HG02973 (cell line): ENCODE measurements at regions not wholly inside any gene's neighbourhood (a gene's known extent, or its start where the extent isn't known, plus 50 kb on each side); places are given as distances from the start of the nearest gene placed in this dataset.
"Not testable (repeated sequence)": the region's sequence is repeated elsewhere in the genome, so short reads cannot be mapped to it uniquely, and the experiment has no call there.

Source experiments
- ATAC-seq: cut with Tn5 transposase; IDR thresholded peaks from one replicate; pipeline ENCODE4 v1.9.1; 2021; ENCODE audit warnings: moderate library complexity; ENCODE audit not compliant: unreplicated experiment

GRCh38 chr3:17915341-17915740, 172.9 kb upstream of the TBC1D5 start:
- no peak for ATAC-seq

- ATAC-seq: no peak
Measured at GRCh38 chr3:17913359-17913758, 170.9 kb upstream of the TBC1D5 start.

GRCh38 chr3:17911986-17912760, 169.7 kb upstream of the TBC1D5 start:
- no peak for ATAC-seq

- ATAC-seq: no peak
Measured at GRCh38 chr3:17910922-17911321, 168.5 kb upstream of the TBC1D5 start.

GRCh38 chr3:17909714-17910113, 167.3 kb upstream of the TBC1D5 start:
- no peak for ATAC-seq

GRCh38 chr3:17908399-17909191, 166.2 kb upstream of the TBC1D5 start:
- ATAC-seq: no peak

GRCh38 chr3:17905996-17906395, 163.6 kb upstream of the TBC1D5 start:
- ATAC-seq: no peak

- peak; percentile 65 for ATAC-seq
Measured at GRCh38 chr3:17901893-17902292, 159.5 kb upstream of the TBC1D5 start.

GRCh38 chr3:17894434-17895060, 152.1 kb upstream of the TBC1D5 start:
- no peak for ATAC-seq

GRCh38 chr3:17891139-17891856, 148.9 kb upstream of the TBC1D5 start:
- ATAC-seq: no peak

GRCh38 chr3:17885986-17886385, 143.6 kb upstream of the TBC1D5 start:
- no peak for ATAC-seq

GRCh38 chr3:17882981-17883380, 140.6 kb upstream of the TBC1D5 start:
- no peak for ATAC-seq

- no peak for ATAC-seq
Measured at GRCh38 chr3:17877299-17877698, 134.9 kb upstream of the TBC1D5 start.

- ATAC-seq: no peak
Measured at GRCh38 chr3:17874636-17875035, 132.2 kb upstream of the TBC1D5 start.

- ATAC-seq: no peak
Measured at GRCh38 chr3:17872457-17872856, 130.0 kb upstream of the TBC1D5 start.

GRCh38 chr3:17865631-17866030, 123.2 kb upstream of the TBC1D5 start:
- no peak for ATAC-seq

GRCh38 chr3:17861476-17861875, 119.0 kb upstream of the TBC1D5 start:
- ATAC-seq: no peak

- ATAC-seq: not testable (repeated sequence)
Measured at GRCh38 chr3:17860840-17861471, 118.5 kb upstream of the TBC1D5 start.

GRCh38 chr3:17852217-17852616, 109.8 kb upstream of the TBC1D5 start:
- peak; percentile 73 for ATAC-seq

- no peak for ATAC-seq
Measured at GRCh38 chr3:17850448-17850847, 108.0 kb upstream of the TBC1D5 start.

- no peak for ATAC-seq
Measured at GRCh38 chr3:17848102-17848501, 105.7 kb upstream of the TBC1D5 start.
